IPS-NIHi11 (cell line): ENCODE measurements at regions not wholly inside any gene's neighbourhood (a gene's known extent, or its start where the extent isn't known, plus 50 kb on each side); places are given as distances from the start of the nearest gene placed in this dataset.

Experiments
- DNase-seq: peaks from one replicate; pipeline ENCODE4 v3.0.0; 2012; ENCODE audit warnings: mixed read lengths, low spot score

DNA sequence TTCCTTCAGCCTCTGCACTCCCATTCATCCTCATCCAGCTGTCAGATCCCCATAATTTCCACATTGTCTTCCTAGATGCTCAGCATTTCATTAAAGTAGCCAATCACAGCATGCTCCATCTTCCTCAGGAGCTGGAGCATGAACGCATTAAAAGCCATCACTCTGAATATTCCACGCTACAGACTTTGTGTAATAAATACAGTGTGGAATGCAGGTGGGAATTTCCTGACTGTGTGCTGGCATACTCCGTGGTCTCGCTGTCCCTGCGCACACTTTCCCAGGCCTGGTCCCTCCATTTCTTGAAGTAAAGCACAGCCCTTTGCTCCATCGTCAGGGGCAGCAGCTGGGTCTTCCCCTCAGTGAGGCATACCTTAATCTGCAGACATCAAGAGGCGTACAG, 123.7 kb upstream of the NCK2 start:
- DNase-seq, result no peak

DNA sequence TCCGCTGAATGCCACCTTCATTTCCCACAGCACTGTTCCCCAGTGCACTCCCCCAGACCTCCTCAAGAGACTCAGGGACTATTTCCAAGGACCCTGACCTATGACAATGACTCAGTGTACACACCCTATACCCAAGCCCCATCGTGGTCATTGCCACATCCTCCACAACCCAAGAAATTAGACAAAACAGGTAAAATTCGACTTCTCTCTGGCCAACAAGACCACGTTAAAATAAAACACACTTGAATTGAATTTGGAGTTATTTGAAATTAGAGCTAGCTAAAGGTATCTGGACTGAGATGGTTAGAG, 126.4 kb upstream of the NCK2 start:
- no peak for DNase-seq

DNA sequence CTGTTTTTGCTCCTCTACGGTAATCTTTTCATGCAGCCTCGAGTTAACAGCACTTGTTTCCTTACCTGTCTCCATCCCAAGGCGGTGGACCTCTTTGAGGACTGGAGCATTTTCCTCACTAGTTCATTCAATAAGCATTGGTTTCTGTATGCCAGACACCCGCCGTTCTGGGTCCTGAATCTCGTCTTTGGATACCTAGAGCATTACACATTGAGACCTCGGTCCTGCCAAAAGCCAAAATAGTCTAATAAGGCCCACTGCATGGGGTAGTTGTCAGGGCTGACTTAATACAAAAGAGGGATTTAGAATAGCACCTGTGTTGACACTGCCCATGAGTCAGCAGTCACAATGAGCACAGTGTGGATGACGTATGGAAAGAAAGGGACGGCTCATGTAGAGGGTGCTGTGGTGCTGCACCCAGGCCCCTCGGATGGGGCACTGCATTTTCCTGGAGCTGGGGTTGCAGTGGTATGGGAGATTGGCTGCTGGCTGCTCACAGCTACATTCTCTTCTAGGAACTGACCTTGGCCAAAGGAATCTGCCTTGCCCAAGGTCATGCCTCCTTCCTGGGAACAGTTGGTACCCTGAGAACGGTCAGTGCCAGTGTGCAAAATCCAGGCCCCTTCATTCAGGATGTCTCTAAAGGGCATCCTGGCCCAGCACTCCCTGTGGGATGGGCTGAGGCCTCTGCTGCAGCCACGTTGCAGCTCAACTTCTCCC, 126.9 kb upstream of the NCK2 start:
- peak; percentile 36 for DNase-seq

DNA sequence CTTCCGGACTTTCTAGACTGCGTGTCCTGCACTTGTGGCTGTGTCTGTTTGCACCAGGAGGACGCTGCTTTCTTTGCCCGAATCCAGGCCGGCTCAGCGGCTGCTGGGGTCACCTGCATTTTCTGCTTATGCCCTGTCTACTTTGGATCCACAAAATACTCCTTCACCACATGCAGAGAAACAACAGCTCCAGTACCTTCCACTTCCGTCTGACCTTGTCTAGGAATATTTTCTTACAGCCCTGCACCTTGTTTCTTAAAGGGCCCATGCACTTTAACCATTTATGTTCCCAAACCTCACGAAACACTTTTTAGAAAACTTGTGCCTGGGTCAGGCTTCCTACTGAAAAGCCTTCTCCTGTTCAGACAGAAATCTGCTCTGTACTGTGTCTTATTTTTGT, 129.4 kb upstream of the NCK2 start:
- DNase-seq, result no peak

DNA sequence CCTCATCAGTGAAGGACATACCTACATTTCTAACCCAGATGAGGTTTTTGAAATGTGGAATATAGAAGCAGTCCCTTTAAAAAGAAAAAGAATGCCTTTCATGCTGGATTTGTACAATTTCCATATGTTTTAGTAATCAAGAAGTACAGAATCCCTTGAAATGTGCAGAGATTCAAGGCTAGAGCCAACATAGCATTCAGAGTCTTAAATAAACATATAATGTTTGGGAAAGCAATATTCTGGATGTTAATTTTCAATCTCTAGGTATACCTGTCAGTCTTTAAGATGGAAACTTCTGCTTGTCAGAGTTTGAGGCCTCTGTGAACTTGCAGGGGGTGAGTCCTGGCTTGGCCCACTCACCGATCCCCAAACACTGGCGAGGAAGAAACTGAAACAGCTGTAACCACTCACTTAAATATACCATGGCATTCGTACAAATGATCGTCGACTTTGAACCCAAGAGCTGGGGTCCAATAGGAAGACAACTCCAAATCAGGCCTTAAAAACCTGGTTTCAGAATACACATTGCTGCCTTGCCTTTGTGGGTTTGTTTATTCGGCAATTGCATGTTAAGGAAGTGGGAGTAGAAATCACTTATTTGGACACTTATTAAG, 132.8 kb upstream of the NCK2 start:
- DNase-seq, result no peak

DNA sequence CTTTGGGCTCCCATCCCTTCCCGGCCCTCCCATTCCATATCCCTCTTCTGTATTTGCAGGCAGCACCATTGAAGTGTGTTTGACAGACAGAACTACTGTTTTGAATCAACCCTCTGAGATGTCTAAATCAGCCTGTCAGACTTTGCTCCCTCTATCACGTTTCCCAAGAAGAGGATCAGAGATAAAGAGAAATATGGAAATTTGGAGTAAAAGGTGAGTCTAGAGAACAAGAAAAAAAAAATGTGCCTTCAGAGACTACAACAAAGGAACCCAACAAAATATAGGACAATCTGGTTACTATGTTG, 133.4 kb upstream of the NCK2 start:
- DNase-seq, result no peak

DNA sequence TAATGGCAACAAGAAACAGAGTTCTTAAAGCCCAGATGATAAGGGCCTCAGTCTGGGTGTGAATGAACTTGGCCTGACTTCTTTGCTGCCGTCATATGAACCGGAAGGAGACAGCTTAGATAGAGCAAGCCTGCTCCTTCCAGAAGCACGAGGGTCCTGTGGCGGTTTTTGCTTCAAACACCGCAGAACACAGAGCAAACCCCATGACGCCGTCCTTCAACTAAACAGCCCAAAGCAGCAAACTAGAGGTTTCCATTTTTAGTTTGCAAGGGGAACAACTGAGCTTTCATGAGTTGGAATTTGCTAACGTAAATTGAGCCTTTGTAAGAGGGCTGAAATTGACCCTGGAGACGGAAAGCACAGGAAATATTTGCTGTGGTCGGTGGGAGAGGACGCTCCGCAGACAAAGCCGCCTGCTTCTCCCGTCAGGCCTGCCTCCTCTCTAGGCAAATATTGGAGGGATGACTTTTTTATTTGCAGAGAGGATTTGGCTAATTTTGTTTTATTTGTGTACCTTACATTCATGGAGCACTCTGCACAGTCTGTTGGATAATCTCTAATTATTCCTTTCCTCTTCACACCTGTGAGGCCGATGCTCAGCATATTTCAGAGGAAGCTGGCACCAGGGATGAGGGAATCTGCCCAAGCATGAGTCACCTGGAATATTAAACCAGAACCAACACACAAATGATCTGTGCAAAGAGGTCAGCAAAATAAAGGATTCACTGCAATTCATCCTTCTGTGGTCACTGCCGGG, 134.0 kb upstream of the NCK2 start:
- no peak for DNase-seq

DNA sequence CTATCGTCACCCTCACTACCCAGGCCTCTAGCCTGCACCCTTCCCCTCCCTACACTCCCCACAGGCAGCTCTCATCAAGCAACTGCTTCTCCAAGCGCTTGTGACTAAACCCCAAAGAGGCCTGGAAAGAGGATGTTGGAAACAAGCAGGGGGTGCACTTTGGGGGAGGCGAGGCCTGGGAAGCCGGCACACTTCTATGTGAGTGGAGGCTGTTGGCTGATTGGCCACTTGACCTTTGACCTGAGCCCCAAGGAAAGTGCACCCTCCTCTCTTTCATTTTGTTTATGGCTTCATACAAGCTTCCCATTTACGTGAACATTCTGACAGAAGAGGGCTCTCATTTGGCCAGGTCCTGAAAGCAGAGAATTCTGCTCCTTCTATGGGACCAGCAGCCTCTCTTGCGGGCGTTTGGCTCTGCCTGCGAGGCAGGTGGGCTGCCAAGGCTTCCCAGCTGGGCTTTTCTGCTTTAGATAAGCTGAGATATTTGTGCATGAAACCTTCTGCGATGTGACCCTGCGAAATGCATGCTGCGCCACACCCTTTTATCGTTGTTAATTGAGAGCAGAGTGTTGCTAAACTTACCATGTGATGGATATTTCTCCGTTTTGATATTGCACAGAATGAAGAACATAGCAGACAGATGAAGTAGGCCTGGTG, 134.8 kb upstream of the NCK2 start:
- DNase-seq, result no peak

DNA sequence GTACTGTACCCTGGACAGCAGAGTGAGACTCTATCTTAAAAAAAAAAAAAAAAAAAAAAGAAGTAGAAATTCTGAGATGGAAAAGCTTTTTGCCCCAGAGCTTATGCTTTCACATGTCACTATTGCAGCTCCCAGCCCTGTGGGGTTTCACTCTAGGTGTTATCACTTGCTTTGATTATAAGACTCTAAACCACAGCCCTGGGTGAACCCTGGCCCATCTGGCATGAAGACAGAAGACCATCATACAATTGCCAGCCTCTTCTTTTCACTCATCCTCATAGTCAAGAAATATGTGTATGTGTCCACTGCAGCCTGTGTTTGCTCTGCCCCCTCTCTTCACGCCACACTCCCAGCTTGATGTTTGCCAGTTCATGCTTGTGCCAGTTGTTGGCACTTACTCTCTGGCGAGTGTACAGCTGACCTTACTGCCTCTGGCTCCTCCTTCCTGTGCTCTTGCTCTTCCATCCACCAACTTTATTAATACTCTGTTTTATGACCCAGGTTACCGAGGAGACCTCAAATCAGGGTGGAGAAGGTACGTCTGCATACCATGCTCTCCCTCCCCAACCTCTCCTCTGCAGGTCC, 136.7 kb upstream of the NCK2 start:
- no peak for DNase-seq

DNA sequence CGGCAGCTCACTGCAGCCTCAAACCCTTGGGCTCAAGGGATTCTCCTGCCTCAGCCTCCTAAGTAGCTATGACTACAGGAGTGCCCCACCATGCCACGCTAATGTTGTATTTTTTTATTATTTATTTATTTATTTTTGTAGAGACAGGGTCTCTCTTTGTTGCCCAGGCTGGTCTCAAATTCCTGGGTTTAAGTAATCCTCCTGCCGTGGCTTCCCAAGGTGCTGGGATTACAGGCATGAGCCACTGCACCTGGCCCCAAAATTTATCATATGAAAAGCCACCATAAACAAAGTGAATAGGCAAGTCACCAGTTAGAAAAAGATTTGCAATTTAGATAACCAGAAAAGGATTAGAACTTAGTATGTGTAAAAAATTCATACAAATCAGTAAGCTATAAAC, 138.6 kb upstream of the NCK2 start:
- no peak for DNase-seq

DNA sequence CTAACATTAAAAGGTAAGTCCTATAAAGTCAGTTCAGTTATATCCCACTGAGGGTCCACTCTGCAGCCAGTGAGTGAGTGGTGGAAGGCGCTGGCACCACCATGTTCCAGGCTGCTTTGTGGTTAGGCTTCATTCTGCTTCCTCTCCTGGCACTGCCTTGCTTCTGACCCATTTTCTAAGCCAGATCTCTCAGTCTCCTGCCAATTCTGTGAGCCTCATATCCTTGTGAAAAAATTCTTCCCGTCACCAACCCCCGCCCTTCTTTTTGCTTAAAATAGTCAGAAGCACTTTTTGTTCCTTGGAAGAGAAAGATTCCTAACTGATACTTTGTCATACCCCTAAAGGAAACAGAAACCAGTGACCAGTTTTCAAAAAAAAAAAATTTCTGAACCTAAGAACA, 139.8 kb upstream of the NCK2 start:
- no peak for DNase-seq

DNA sequence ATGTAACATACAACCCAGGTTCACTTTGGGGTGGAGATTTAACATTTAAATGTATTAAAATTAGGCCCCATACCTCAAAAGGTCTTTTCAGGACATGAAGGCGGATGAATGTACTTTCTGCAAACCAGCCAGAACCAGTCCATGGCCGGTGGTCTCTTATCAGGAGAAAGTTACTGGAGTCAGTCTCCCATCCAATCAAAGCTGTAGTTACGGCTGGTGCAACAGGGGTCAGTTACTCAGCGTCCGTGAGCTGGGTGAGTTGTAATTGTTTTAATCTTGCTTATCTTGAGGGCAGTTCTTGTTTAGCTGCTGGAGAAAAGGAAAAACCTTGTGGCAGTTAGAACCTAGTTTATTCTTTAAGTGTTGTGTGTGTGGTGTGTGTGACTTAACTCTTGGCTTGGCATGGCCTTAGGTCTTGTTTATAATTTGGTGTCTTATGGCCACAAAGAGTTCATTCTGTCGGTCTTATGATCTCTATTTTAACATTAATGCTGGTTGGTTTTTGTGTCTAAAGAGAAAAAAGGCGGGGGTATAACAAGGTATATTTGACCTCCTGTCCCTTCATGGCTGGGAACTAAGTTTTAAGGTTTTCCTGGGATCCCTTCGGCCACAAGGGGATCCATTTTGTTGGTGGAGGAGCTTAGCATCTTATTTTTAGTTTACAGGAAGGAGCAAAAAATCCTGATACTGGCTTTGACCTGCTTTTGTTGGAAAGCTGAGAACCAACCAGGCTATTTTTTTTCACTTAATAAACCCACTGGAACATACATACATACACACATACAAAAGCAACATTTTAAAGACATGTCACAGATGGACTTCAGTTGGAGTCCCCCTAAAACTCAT, 143.5 kb upstream of the NCK2 start:
- no peak for DNase-seq

DNA sequence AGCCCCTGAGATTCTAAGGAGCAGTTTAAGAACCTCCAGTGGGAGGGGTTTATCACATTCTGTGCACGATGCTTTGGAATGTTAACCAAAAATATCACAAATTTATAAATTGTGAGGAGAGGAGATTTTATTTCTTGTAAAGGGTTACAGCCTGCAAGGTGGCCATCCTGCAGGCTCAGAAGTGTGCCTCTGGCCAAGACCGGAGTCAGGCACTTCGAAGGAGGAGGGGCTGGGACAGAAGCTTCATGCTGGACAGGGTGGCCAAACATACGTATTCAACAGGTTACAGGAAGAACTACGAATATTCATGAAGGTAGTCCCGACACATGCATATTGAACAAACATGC, 144.1 kb upstream of the NCK2 start:
- DNase-seq, result no peak

DNA sequence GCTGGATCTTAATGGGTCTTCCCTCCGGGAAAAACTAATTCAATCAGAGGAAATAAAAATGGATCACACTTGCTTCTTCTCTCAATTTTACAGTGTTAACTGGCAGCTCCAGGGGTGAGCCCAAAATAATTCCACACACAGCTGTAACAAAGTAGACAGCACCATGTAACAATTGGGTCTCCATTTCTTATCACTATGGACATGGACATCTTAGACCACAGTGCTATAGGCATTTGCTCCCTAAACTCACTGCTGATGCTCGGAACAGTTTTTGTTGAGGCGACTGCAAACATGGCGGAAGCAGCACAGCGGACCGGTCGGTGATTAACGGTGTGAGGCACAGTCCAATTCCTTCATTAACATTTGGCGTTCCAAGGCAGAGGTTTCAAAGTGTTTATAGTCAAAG, 144.7 kb upstream of the NCK2 start:
- DNase-seq, result no peak

DNA sequence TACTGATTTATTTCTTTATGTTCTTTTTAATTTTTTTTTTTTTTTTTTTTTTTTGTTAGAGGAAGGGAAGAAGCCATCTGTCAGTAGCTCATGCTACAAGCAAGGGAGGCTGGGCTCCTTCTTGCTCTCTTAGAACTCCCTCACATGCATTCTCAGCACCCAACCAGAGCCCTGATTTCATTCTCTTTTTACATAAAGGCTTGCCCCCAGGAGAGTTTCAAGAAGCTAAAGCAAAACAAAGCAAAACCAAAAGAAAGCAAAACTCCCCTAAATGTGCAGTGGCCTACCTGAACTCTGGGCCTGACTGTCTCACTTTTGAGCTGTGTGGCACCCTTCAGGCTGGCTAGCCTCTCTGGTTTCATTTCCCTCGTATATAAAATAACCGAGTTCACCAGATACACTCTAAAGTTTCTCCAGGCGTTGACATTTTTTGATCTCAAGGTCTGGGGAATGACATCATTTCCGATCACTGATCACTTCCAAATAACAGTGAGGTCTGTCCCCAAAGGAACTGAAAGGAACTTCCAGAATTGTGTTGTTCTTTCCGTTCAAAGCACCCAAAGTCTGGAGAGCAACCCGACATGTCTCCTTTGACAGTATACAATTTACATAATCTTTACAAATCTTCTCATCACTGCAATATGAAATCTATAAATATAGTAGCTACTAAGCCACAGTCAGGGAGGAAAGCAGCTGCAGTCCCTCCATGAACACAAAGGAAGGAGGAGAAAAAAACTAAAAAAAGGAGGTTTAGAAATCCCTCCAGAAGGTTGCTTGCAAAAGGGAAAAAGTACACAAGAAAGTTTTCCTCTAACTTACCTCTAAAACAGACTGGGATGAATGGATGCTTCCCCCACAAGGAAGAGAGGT, 145.6 kb upstream of the NCK2 start:
- no peak for DNase-seq

DNA sequence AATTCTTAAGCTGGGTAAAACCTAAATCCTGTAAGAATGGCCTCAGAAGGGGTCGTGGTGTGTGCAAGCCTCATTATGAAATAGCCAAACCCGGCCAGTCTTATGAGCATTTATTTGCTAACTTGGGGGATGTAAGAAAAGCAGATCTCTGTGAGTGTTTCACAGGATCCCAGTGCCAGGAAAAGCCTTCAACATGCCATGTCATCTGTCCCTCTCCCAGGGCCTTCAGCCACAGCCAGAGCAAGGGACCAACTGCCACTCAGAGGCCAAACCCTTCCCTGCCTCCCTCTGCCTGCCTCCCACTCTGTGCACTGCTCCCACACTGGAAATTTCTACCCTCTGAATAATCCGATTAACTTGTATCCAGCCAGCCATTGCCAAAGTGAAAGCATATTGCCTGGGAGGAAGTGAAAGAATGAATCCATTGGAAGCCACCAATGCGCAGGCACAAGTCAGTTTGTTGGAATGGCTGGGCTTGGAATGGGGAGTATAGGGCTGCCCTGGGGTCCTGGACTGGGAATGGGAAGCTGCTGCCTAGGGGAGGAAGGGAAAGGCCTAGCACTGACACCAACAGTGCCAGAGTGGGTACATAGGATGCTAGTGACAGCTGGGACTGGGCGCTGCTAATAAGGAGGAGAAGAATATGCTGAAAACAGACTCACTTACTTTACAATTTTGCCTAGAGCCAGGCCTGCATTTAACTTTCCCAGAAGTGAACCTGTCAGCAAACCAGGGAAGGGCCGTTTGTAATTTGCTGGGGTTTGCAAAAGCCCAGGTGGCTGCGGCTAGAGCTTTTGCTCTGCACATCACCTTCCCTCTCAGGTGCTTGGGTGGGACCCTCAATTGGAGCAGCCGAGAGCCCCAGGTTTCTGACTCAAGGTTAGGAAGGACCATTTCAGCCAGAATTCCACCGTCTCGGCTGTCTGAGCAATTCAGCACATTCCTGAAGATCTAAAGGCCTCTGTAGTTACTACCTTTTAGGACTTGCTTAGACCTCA, 146.6 kb upstream of the NCK2 start:
- DNase-seq, result no peak

DNA sequence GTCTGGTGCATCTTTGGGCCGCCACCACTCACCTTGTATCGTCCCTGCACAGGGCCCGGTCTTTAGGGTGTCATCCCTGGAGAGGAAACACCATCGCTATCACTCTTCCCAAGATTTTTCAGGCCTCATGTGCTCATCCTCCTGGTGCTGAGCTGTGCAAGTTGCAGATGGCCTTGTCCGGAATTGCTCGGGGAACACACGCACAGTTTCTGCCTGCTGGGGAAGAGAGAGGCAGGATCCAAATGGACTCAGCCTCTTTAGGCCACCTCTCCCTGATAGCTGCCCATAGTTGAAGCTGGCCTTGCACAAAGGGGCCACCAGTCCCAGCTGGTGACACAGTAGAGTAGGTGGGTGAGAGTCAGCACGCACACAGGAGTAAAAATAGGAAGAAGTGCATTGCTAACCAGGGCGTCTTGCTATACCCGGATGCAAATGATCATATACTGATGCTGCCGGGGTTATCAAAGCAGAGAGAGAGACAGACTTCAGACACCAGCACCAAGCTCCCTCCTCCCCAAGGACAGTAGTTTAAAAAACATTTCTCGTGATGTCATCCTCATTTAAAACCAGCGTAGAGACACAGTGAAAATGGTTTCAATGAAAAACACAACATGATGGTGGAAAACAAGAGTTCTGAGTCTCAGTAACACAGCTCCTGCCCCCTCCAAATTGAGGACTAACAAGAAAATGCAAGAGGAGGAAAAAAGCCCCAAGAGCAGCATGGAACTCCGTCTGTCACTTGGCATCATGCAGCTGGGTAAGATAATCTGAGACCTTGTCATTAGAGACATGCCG, 147.5 kb upstream of the NCK2 start:
- no peak for DNase-seq

DNA sequence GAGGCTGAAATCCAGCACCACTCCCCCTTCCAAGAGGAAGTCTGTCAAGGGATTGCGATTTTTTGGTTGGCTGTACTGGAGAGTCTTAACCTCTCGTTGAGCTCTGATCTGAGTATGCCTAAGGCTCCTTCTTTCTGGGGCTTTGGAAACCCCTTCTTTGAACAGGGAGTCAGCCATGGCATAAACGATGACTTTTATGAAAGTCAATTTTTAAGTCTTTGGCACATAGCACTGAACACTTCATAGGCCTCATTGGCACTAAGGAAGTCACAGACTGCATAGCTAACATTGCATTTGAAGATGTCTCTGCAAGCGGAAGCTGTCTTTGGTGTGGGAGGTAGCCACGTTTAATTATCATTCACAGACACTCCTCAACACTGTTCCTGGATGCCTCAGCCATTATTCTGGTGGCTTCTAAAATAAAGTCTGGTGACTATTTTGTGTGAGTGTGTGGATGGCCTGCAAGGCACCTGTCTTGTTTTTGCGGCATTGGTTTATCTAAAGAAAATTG, 148.2 kb upstream of the NCK2 start:
- DNase-seq, result no peak

DNA sequence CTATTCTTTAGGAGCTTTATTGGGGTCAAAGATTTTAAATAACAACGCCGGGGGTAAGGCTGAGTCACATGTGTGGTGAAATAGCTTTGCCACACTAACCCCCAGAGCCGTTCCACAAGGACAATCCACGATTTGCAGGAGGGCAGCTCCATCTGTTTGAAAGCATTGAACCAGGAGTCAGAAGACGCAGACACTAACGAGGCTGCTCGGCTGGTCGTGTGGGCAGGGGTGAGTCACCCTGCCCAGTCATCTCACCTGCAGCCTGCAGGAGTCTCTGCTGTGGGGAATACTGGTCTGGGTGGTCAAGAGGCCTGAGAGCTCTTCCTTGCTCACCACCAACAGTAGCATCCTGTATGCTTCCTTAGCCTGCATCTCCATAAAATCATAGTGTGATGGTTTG, 149.2 kb upstream of the NCK2 start:
- peak; percentile 30 for DNase-seq
